Suprapubic skin (tissue), 4 donors: ENCODE measurements at regions not wholly inside any gene's neighbourhood (a gene's known extent, or its start where the extent isn't known, plus 50 kb on each side); places are given as distances from the start of the nearest gene placed in this dataset.

Source experiments
- DNase-seq, 2 donors: peaks; one replicate each; pipeline ENCODE4 v3.0.0-alpha.2; 2019; ENCODE audit warnings: low spot score in 2 of 2
- H3K27ac ChIP-seq: fragments of 200-600 bp; sonication (generic); one replicate; pipeline ENCODE4 v1.5.1; 2019
- H3K27me3 ChIP-seq: fragments of 200-600 bp; sonication (generic); one replicate; pipeline ENCODE4 v1.5.1; 2019
- H3K36me3 ChIP-seq: fragments of 200-600 bp; sonication (generic); one replicate; pipeline ENCODE4 v1.5.1; 2019
- H3K4me1 ChIP-seq: fragments of 200-600 bp; sonication (generic); one replicate; pipeline ENCODE4 v1.5.1; 2019
- H3K4me3 ChIP-seq: fragments of 200-600 bp; sonication (generic); one replicate; pipeline ENCODE4 v1.5.1; 2019; ENCODE audit warnings: mild to moderate bottlenecking
- H3K9me3 ChIP-seq: fragments of 200-600 bp; sonication (generic); one replicate; pipeline ENCODE4 v1.5.1; 2019
- EP300 ChIP-seq: sonication (generic); formaldehyde crosslinking; IDR thresholded peaks from one replicate; pipeline ENCODE4 v1.6.1; 2017; ENCODE audit warnings: antibody characterized with exemption
- POLR2A ChIP-seq, 2 donors: fragments of 450-650 bp; IDR thresholded peaks; one replicate each; pipeline ENCODE4 v1.6.1; 2017; ENCODE audit warnings: antibody characterized with exemption in 2 of 2, mild to moderate bottlenecking in 2 of 2, moderate library complexity in 2 of 2
- POLR2AphosphoS5 ChIP-seq, 3 donors: sonication (generic); formaldehyde crosslinking; IDR thresholded peaks; one replicate each; pipeline ENCODE4 v1.6.1; 2017; ENCODE audit warnings: antibody characterized with exemption in 3 of 3
- WGBS: methylation state at CpG from one replicate; pipeline ENCODE4 v1.1.5; 2018; 5-methylcytosine and 5-hydroxymethylcytosine counted together
- TF ChIP-seq, protein P1 (sequence below), 2 donors: fragments of 200-600 bp in 1 of 2; fragments of 450-650 bp in 1 of 2; sonication (generic) in 1 of 2; IDR thresholded peaks; one replicate each; pipeline ENCODE4 v1.5.1; 2016 to 2019; ENCODE audit warnings: antibody characterized with exemption in 2 of 2, mild to moderate bottlenecking in 1 of 2, moderate library complexity in 1 of 2

DNA sequence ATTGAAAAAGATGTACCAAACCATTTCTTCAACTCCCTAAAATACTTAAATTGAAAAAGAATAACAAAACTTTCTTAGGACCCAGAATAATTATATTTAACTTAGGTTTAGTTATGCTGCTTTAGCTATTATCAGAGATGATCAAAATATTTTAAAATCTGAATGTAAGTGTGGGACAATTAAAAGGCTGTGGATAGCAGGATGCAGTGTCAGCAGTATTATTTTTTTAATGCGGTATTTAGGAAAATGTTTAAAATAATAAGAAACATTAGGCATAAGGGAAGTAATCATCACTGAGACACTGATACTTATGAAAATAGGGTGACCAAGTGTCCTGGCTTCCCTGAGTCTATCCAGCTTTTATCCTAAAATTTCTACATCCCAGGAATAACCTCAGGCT is 161.5 kb upstream of the PTCHD4 start:
- no peak for DNase-seq
- Histone ChIP-seq H3K27ac (no peak overlapping the region), H3K36me3 (no peaks in the 10 kb centered on the region), H3K4me3 (no peak overlapping the region), H3K9me3 (peaks cover 12% of the 10 kb centered on the region), H3K27me3 (no peaks in the 10 kb centered on the region), H3K4me1 (no peaks in the 10 kb centered on the region)
- no peak for TF ChIP-seq EP300
- TF ChIP-seq POLR2AphosphoS5 (IDR thresholded peaks at IDR 0.05): no peak
- TF ChIP-seq, protein P1, sequence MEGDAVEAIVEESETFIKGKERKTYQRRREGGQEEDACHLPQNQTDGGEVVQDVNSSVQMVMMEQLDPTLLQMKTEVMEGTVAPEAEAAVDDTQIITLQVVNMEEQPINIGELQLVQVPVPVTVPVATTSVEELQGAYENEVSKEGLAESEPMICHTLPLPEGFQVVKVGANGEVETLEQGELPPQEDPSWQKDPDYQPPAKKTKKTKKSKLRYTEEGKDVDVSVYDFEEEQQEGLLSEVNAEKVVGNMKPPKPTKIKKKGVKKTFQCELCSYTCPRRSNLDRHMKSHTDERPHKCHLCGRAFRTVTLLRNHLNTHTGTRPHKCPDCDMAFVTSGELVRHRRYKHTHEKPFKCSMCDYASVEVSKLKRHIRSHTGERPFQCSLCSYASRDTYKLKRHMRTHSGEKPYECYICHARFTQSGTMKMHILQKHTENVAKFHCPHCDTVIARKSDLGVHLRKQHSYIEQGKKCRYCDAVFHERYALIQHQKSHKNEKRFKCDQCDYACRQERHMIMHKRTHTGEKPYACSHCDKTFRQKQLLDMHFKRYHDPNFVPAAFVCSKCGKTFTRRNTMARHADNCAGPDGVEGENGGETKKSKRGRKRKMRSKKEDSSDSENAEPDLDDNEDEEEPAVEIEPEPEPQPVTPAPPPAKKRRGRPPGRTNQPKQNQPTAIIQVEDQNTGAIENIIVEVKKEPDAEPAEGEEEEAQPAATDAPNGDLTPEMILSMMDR (IDR thresholded peaks at IDR 0.05): no peak
- no peak for TF ChIP-seq POLR2A (IDR thresholded peaks at IDR 0.05)
- 95% methylated on average over 1 of the region's 1 CpG for WGBS

DNA sequence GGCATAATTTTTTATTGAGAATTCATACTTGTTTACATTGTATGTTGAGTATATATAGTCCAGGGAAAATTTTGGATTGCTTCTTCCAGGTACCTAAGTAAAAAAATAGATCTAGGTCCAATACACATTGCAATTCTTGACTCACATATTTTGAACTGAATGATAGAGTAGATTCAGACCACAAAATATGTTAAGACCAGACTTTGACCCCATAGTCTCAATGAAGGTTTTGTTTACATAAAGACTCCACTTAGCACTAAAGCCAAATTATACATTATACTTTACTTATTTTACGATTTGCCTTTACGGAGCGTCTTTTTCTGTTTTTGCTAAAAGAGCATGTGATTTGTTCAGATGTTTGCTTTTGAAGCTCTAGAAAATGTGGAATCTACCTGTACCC is 144.1 kb upstream of the PTCHD4 start:
- Histone ChIP-seq H3K27me3 (no peaks in the 10 kb centered on the region), H3K4me1 (no peaks in the 10 kb centered on the region), H3K27ac (no peak overlapping the region), H3K9me3 (no peaks in the 10 kb centered on the region), H3K36me3 (no peaks in the 10 kb centered on the region), H3K4me3 (no peak overlapping the region)
- DNase-seq: no peak
- TF ChIP-seq EP300 (no peak), POLR2A (IDR thresholded peaks at IDR 0.05) (no peak), POLR2AphosphoS5 (IDR thresholded peaks at IDR 0.05) (no peak)
- TF ChIP-seq, protein P1 (IDR thresholded peaks at IDR 0.05): no peak
- 75% methylated on average over 3 of the region's 3 CpGs for WGBS

DNA sequence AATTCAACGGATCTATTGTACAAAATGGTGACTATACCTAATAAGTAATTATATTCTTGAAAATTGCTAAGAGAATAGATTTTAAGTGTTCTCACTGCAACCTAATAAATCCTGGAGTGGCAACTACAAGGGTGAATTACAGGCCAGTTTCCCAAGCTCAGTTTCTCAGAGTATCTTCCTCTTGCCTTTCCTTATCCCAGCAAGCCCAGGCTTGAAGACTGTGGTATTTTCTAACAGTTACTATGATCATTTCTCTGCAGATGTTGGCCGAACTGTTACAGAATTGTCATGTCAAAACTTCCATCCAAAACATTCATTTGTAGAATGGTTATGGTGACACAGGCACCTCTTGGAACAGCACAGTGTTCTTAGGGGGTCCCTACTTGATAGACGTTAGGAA is 138.1 kb upstream of the PTCHD4 start:
- no peak overlapping the region for H3K27ac ChIP-seq
- no peak for TF ChIP-seq POLR2AphosphoS5 (IDR thresholded peaks at IDR 0.05)
- no peak for TF ChIP-seq EP300
- TF ChIP-seq POLR2A (IDR thresholded peaks at IDR 0.05): no peak
- TF ChIP-seq, protein P1 (IDR thresholded peaks at IDR 0.05): no peak
- no peaks in the 10 kb centered on the region for H3K9me3 ChIP-seq
- H3K4me3 ChIP-seq: no peak overlapping the region
- no peak for DNase-seq
- H3K27me3 ChIP-seq: no peaks in the 10 kb centered on the region
- no peaks in the 10 kb centered on the region for H3K4me1 ChIP-seq
- no peaks in the 10 kb centered on the region for H3K36me3 ChIP-seq
- WGBS: 54% methylated on average over 3 of the region's 3 CpGs

DNA sequence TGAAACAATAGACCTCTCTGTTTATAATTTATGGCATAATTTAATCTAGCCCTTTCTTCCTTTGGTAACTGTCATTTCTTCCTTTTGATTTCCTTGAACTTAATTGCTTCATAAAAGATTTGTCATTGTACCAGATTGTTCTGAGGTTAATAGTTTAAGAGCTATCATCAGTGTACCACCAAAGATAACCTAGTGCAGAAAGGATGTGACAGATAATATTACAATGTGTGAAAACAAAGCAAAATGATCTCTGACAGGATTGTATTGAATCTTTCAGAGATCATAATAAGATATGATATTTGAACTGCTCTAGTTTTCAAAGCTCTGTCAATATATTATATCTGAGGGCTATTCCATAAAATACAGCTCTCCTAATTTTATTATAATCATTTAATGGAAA is 132.1 kb upstream of the PTCHD4 start:
- Histone ChIP-seq H3K4me3 (no peak overlapping the region), H3K27me3 (no peaks in the 10 kb centered on the region), H3K27ac (no peak overlapping the region), H3K9me3 (no peaks in the 10 kb centered on the region), H3K36me3 (no peaks in the 10 kb centered on the region), H3K4me1 (no peaks in the 10 kb centered on the region)
- no peak for DNase-seq
- TF ChIP-seq EP300 (no peak), POLR2AphosphoS5 (IDR thresholded peaks at IDR 0.05) (no peak), POLR2A (IDR thresholded peaks at IDR 0.05) (no peak)
- TF ChIP-seq, protein P1 (IDR thresholded peaks at IDR 0.05): no peak

DNA sequence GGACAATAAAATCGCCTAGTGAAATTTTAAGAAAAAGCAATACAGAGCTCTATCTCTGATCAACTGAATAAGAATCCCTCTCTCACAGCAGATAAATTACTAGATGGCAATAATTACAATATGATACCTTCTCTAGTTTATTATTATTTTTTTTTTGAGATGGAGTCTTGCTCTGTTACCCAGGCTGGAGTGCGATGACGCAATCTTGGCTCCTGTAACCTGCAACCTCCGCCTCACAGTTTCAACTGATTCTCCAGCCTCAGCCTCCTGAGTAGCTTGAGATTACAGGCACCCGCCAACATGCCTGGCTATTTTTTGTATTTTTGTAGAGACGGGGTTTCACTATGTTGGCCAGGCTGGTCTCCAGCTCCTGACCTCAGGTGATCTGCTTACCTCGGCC is 129.3 kb upstream of the PTCHD4 start:
- TF ChIP-seq POLR2AphosphoS5 (IDR thresholded peaks at IDR 0.05) (no peak), EP300 (no peak), POLR2A (IDR thresholded peaks at IDR 0.05) (no peak)
- TF ChIP-seq, protein P1 (IDR thresholded peaks at IDR 0.05): no peak
- H3K27me3 ChIP-seq: no peaks in the 10 kb centered on the region
- WGBS: 94% methylated on average over 7 of the region's 7 CpGs
- no peaks in the 10 kb centered on the region for H3K36me3 ChIP-seq
- no peak overlapping the region for H3K4me3 ChIP-seq
- H3K4me1 ChIP-seq: no peaks in the 10 kb centered on the region
- DNase-seq: no peak
- H3K9me3 ChIP-seq: no peaks in the 10 kb centered on the region
- H3K27ac ChIP-seq: no peak overlapping the region
